ENCODE measurements at regions not wholly inside any gene's neighbourhood (a gene's known extent, or its start where the extent isn't known, plus 50 kb on each side); places are given as distances from the start of the nearest gene placed in this dataset.

- TF ChIP-seq CTCF (conservative IDR thresholded peaks at IDR 0.05; ENCODE audit: low read length) (no peak), EZH2phosphoT487 (IDR thresholded peaks at IDR 0.05; ENCODE audit: borderline replicate concordance, low read depth, low read length) (no peak)
These were observed 275.5 kb upstream of the TMEM132C start for GRCh38 chr12:127991485-127991884.
